ENCODE measurements at regions not wholly inside any gene's neighbourhood (a gene's known extent, or its start where the extent isn't known, plus 50 kb on each side); places are given as distances from the start of the nearest gene placed in this dataset.

GRCh38 chr10:29760138-29760900 is 125.5 kb upstream of the SVIL start:
- DNase-seq (ENCODE audit: low read depth, low spot score), result no peak
- Histone ChIP-seq H3K9me3 (ENCODE audit: low read depth, low read length) (no peaks in the 10 kb centered on the region), H3K9ac (ENCODE audit: insufficient read length) (no peak overlapping the region), H3K36me3 (ENCODE audit: insufficient read depth, low read length) (no peaks in the 10 kb centered on the region), H3K4me3 (no peak overlapping the region), H3K27ac (no peak overlapping the region)
- TF ChIP-seq EZH2 (IDR thresholded peaks at IDR 0.05) (no peak), FOXP2 (optimal IDR thresholded peaks at IDR 0.05; ENCODE audit: control extremely low read depth, extremely low read length, insufficient read depth) (no peak), POLR2AphosphoS5 (IDR thresholded peaks at IDR 0.05; ENCODE audit: borderline replicate concordance, low read depth, low read length) (no peak)

GRCh38 chr10:29757551-29758297 is 123.0 kb upstream of the SVIL start:
- no peak overlapping the region for H3K9ac ChIP-seq (ENCODE audit: insufficient read length)
- H3K4me3 ChIP-seq, result no peak overlapping the region
- TF ChIP-seq POLR2AphosphoS5 (IDR thresholded peaks at IDR 0.05; ENCODE audit: borderline replicate concordance, low read depth, low read length), result no peak
- TF ChIP-seq EZH2 (IDR thresholded peaks at IDR 0.05), result no peak
- no peak for TF ChIP-seq FOXP2 (optimal IDR thresholded peaks at IDR 0.05; ENCODE audit: control extremely low read depth, extremely low read length, insufficient read depth)
- H3K36me3 ChIP-seq (ENCODE audit: insufficient read depth, low read length), result no peaks in the 10 kb centered on the region
- no peak overlapping the region for H3K27ac ChIP-seq
- no peak for DNase-seq (ENCODE audit: low read depth, low spot score)
- no peaks in the 10 kb centered on the region for H3K9me3 ChIP-seq (ENCODE audit: low read depth, low read length)

- no peak overlapping the region for H3K4me3 ChIP-seq
- no peaks in the 10 kb centered on the region for H3K36me3 ChIP-seq (ENCODE audit: insufficient read depth, low read length)
- TF ChIP-seq EZH2 (IDR thresholded peaks at IDR 0.05) (no peak), POLR2AphosphoS5 (IDR thresholded peaks at IDR 0.05; ENCODE audit: borderline replicate concordance, low read depth, low read length) (no peak), FOXP2 (optimal IDR thresholded peaks at IDR 0.05; ENCODE audit: control extremely low read depth, extremely low read length, insufficient read depth) (no peak)
- H3K9ac ChIP-seq (ENCODE audit: insufficient read length), result no peak overlapping the region
- no peak overlapping the region for H3K27ac ChIP-seq
- no peak for DNase-seq (ENCODE audit: low read depth, low spot score)
- no peaks in the 10 kb centered on the region for H3K9me3 ChIP-seq (ENCODE audit: low read depth, low read length)
These were observed 121.7 kb upstream of the SVIL start for GRCh38 chr10:29756451-29756850.

GRCh38 chr10:29753283-29753682 is 118.5 kb upstream of the SVIL start:
- Histone ChIP-seq H3K36me3 (ENCODE audit: insufficient read depth, low read length) (no peaks in the 10 kb centered on the region), H3K4me3 (no peak overlapping the region), H3K9ac (ENCODE audit: insufficient read length) (no peak overlapping the region), H3K27ac (no peak overlapping the region), H3K9me3 (ENCODE audit: low read depth, low read length) (no peaks in the 10 kb centered on the region)
- TF ChIP-seq POLR2AphosphoS5 (IDR thresholded peaks at IDR 0.05; ENCODE audit: borderline replicate concordance, low read depth, low read length) (no peak), FOXP2 (optimal IDR thresholded peaks at IDR 0.05; ENCODE audit: control extremely low read depth, extremely low read length, insufficient read depth) (no peak), EZH2 (IDR thresholded peaks at IDR 0.05) (no peak)
- DNase-seq (ENCODE audit: low read depth, low spot score), result no peak

GRCh38 chr10:29751684-29752083 is 116.9 kb upstream of the SVIL start:
- no peaks in the 10 kb centered on the region for H3K36me3 ChIP-seq (ENCODE audit: insufficient read depth, low read length)
- no peak for TF ChIP-seq FOXP2 (optimal IDR thresholded peaks at IDR 0.05; ENCODE audit: control extremely low read depth, extremely low read length, insufficient read depth)
- TF ChIP-seq POLR2AphosphoS5 (IDR thresholded peaks at IDR 0.05; ENCODE audit: borderline replicate concordance, low read depth, low read length), result no peak
- no peak for TF ChIP-seq EZH2 (IDR thresholded peaks at IDR 0.05)
- no peak overlapping the region for H3K9ac ChIP-seq (ENCODE audit: insufficient read length)

GRCh38 chr10:29751240-29751639 is 116.5 kb upstream of the SVIL start:
- Histone ChIP-seq H3K36me3 (ENCODE audit: insufficient read depth, low read length) (no peaks in the 10 kb centered on the region), H3K9ac (ENCODE audit: insufficient read length) (no peak overlapping the region), H3K9me3 (ENCODE audit: low read depth, low read length) (no peaks in the 10 kb centered on the region), H3K27ac (no peak overlapping the region), H3K4me3 (no peak overlapping the region)
- no peak for DNase-seq (ENCODE audit: low read depth, low spot score)
- TF ChIP-seq EZH2 (IDR thresholded peaks at IDR 0.05), result no peak
- no peak for TF ChIP-seq FOXP2 (optimal IDR thresholded peaks at IDR 0.05; ENCODE audit: control extremely low read depth, extremely low read length, insufficient read depth)
- TF ChIP-seq POLR2AphosphoS5 (IDR thresholded peaks at IDR 0.05; ENCODE audit: borderline replicate concordance, low read depth, low read length), result no peak

More at GRCh38 chr10:29751684-29752083, 116.9 kb upstream of the SVIL start:
- no peak for DNase-seq (ENCODE audit: low read depth, low spot score)
- H3K27ac ChIP-seq, result no peak overlapping the region
- H3K9me3 ChIP-seq (ENCODE audit: low read depth, low read length), result no peaks in the 10 kb centered on the region
- H3K4me3 ChIP-seq, result no peak overlapping the region

- Histone ChIP-seq H3K9me3 (ENCODE audit: low read depth, low read length) (no peaks in the 10 kb centered on the region), H3K4me3 (no peak overlapping the region), H3K36me3 (ENCODE audit: insufficient read depth, low read length) (no peaks in the 10 kb centered on the region), H3K9ac (ENCODE audit: insufficient read length) (no peak overlapping the region), H3K27ac (no peak overlapping the region)
- no peak for DNase-seq (ENCODE audit: low read depth, low spot score)
- no peak for TF ChIP-seq POLR2AphosphoS5 (IDR thresholded peaks at IDR 0.05; ENCODE audit: borderline replicate concordance, low read depth, low read length)
- no peak for TF ChIP-seq EZH2 (IDR thresholded peaks at IDR 0.05)
- TF ChIP-seq FOXP2 (optimal IDR thresholded peaks at IDR 0.05; ENCODE audit: control extremely low read depth, extremely low read length, insufficient read depth), result no peak
These were observed 114.4 kb upstream of the SVIL start for GRCh38 chr10:29749150-29749549.

GRCh38 chr10:29748109-29748650 is 113.4 kb upstream of the SVIL start:
- H3K9ac ChIP-seq (ENCODE audit: insufficient read length), result no peak overlapping the region
- H3K9me3 ChIP-seq (ENCODE audit: low read depth, low read length), result no peaks in the 10 kb centered on the region
- no peak for DNase-seq (ENCODE audit: low read depth, low spot score)
- no peaks in the 10 kb centered on the region for H3K36me3 ChIP-seq (ENCODE audit: insufficient read depth, low read length)
- TF ChIP-seq EZH2 (IDR thresholded peaks at IDR 0.05) (no peak), POLR2AphosphoS5 (IDR thresholded peaks at IDR 0.05; ENCODE audit: borderline replicate concordance, low read depth, low read length) (no peak), FOXP2 (optimal IDR thresholded peaks at IDR 0.05; ENCODE audit: control extremely low read depth, extremely low read length, insufficient read depth) (no peak)
- no peak overlapping the region for H3K4me3 ChIP-seq
- H3K27ac ChIP-seq, result no peak overlapping the region

Measured in SK-N-MC (cell line).